Right atrium auricular region (tissue), 2 donors: ENCODE measurements at regions not wholly inside any gene's neighbourhood (a gene's known extent, or its start where the extent isn't known, plus 50 kb on each side); places are given as distances from the start of the nearest gene placed in this dataset.

ENCODE experiments used
- DNase-seq: peaks from one replicate; pipeline ENCODE4 v3.0.0-alpha.2; 2019; ENCODE audit warnings: low spot score
- H3K27ac ChIP-seq, 2 donors: fragments of 200-600 bp; sonication (generic); 1 replicate in 1 of 2; 2 replicates in 1 of 2; pipeline ENCODE4 v1.5.1; 2016 to 2019
- H3K27me3 ChIP-seq, 2 donors: fragments of 200-600 bp; sonication (generic); one replicate each; pipeline versions ENCODE4 v1.5.1 to v1.6.0; 2017 to 2019
- H3K36me3 ChIP-seq: fragments of 200-600 bp; sonication (generic); one replicate; pipeline ENCODE4 v1.5.1; 2016
- H3K4me1 ChIP-seq, 2 donors: fragments of 200-600 bp; sonication (generic); one replicate each; pipeline versions ENCODE4 v1.5.1 to v1.6.0; 2017 to 2019
- H3K4me3 ChIP-seq, 2 donors: fragments of 200-600 bp; sonication (generic); 1 replicate in 1 of 2; 2 replicates in 1 of 2; pipeline ENCODE4 v1.5.1; 2017 to 2019; ENCODE audit warnings: mild to moderate bottlenecking in 1 of 2, moderate library complexity in 1 of 2
- H3K9me3 ChIP-seq, 2 donors: fragments of 200-600 bp; sonication (generic); one replicate each; pipeline ENCODE4 v1.5.1; 2019
- CTCF ChIP-seq, 2 donors: fragments of 200-600 bp; sonication (generic); IDR thresholded peaks; one replicate each; pipeline ENCODE4 v1.5.1; 2019; ENCODE audit warnings: antibody characterized with exemption in 2 of 2

- no peaks in the 10 kb centered on the region for H3K27me3 ChIP-seq
- peaks cover 4 to 24% of the 10 kb centered on the region in 2 donors for H3K4me1 ChIP-seq
- no peaks in the 10 kb centered on the region for H3K9me3 ChIP-seq
- H3K4me3 ChIP-seq: no peak overlapping the region
- H3K27ac ChIP-seq: peak overlapping the region; percentile 20 to 76
- DNase-seq: no peak
- no peaks in the 10 kb centered on the region for H3K36me3 ChIP-seq
- no peak for TF ChIP-seq CTCF (IDR thresholded peaks at IDR 0.05)
These were observed 101.7 kb downstream of the TTC32 start for GRCh38 chr2:19799881-19800780.

GRCh38 chr2:19797871-19798270, 103.9 kb downstream of the TTC32 start:
- TF ChIP-seq CTCF (IDR thresholded peaks at IDR 0.05): no peak
- Histone ChIP-seq H3K4me1 (peaks cover 4 to 24% of the 10 kb centered on the region in 2 donors), H3K9me3 (no peaks in the 10 kb centered on the region), H3K27ac (no peak overlapping the region), H3K36me3 (no peaks in the 10 kb centered on the region), H3K4me3 (no peak overlapping the region), H3K27me3 (no peaks in the 10 kb centered on the region)
- no peak for DNase-seq

GRCh38 chr2:19797243-19797810, 104.5 kb downstream of the TTC32 start:
- H3K4me3 ChIP-seq: no peak overlapping the region
- H3K4me1 ChIP-seq: peaks cover 3 to 19% of the 10 kb centered on the region in 2 donors
- no peak for TF ChIP-seq CTCF (IDR thresholded peaks at IDR 0.05)
- H3K27ac ChIP-seq: no peak overlapping the region
- no peaks in the 10 kb centered on the region for H3K27me3 ChIP-seq
- no peaks in the 10 kb centered on the region for H3K9me3 ChIP-seq
- H3K36me3 ChIP-seq: no peaks in the 10 kb centered on the region
- DNase-seq: no peak

DNA sequence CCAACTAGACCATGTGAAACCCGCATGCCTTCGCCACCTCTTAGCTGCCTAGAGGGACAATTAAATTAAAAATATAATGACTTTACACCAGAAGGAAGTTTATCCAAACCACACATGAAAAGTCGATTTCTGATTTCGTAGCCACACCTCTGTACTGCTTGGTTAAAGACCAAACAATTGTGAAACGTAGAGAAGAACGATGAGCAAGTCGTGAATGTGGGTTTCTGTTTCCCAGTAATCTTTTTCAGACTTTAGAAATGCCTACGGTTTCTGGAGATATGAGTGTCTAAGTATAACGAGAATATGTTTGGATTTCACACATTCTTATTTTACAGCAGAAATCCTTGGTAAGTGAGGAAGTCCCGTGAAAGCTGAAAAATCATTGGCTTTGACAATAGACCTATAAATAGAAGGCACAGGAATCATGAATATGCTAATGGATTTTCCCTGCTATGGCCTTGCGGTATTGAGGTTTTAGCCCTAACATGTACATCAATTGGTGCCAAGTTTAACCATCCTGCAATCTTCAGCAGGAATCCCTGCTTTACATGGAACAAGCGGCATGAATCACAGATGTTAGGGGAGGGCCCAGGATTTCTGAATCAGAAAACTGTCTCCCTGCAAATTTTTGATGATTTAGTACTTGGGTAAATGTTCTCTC, 105.6 kb downstream of the TTC32 start:
- H3K27ac ChIP-seq: no peak overlapping the region
- no peaks in the 10 kb centered on the region for H3K36me3 ChIP-seq
- DNase-seq: no peak
- H3K27me3 ChIP-seq: no peaks in the 10 kb centered on the region
- H3K4me3 ChIP-seq: no peak overlapping the region
- peaks cover 0 to 9% of the 10 kb centered on the region in 2 donors for H3K4me1 ChIP-seq
- H3K9me3 ChIP-seq: no peaks in the 10 kb centered on the region
- no peak for TF ChIP-seq CTCF (IDR thresholded peaks at IDR 0.05)

DNA sequence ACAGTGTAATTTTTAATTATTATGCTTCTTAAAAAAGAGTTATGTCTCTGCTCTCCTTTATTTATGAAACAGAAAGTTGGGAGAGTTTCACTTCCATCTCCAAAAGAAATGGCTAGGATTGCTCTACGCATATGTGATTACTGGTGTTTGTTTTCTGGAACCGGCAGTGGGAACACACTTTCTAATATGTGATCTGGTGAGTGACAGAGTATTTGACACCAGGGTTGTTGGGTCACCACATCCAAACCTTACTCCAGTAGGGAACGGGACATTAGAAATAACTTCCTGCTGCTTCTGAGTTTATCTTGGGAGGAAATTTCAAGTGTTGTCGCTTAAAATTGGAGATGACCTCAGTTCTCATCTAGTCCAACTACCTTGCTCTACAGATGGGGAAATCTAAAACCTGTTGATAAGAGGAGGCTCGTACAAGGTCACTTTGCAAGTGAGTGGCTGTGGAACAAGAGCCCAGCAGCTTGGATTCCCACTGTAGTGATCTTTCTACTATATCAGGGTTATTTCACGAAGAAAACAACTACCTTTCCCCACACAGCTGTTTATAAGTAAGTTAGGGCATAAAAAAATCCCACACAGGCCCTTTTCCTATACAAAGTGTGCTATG, 108.5 kb downstream of the TTC32 start:
- Histone ChIP-seq H3K9me3 (no peaks in the 10 kb centered on the region), H3K36me3 (no peaks in the 10 kb centered on the region), H3K4me1 (no peaks in the 10 kb centered on the region), H3K27ac (no peak overlapping the region), H3K4me3 (no peak overlapping the region), H3K27me3 (no peaks in the 10 kb centered on the region)
- no peak for DNase-seq
- TF ChIP-seq CTCF (IDR thresholded peaks at IDR 0.05): no peak
